ENCODE measurements at regions not wholly inside any gene's neighbourhood (a gene's known extent, or its start where the extent isn't known, plus 50 kb on each side); places are given as distances from the start of the nearest gene placed in this dataset. TPM values are rescaled to one million over a fixed set of nuclear protein-coding genes. Genes with fewer than 3 reads are reported as not detected.

DNA sequence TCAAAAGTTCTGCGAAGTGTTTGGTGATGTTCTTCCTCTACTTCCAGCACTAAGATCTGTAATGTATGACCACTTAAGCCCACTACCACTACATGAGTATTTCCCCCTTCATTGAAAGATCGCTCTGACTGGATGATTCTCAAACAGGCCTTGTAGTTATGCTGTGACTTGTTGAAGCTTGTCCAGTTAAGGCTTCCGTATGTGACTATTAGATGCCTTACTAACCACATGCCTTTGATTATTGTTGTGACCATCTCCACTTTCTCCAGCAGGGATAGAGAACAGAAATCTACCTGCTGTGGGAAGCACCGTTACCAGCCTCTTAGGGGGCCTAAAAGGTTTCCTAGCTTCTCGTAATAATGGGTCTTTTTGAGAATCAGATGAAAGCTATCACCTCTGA, 81.1 kb downstream of the NOC3L start:
- no peak for ATAC-seq (ENCODE audit: low read depth)
- CTCF ChIA-PET: interaction anchor here (0.6 to 4.9 kb wide), 5 partner anchors 9 to 174 kb away, joined by 3 to 34 read pairs (median 3); no protein-coding TSS in a partner anchor
- POLR2A ChIA-PET: no interaction called here
- no peak overlapping the region for H3K4me3 Mint-ChIP-seq
- no peak overlapping the region for H3K4me2 ChIP-seq (replicated peaks; ENCODE audit: low read depth, low read length, poor library complexity, severe bottlenecking)
- intact Hi-C loops (cut with micrococcal nuclease): no loop called here
- H3K79me2 ChIP-seq (ENCODE audit: control insufficient read depth, insufficient read depth, low read length): no peaks in the 10 kb centered on the region
- H3K27ac Mint-ChIP-seq: no peak overlapping the region
- no peak overlapping the region for H3K4me3 ChIP-seq (ENCODE audit: control extremely low read depth in 1 of 5, extremely low read depth in 1 of 5, insufficient read depth in 1 of 5, low read depth in 2 of 5, low read length in 4 of 5)
- no peak for DNase-seq
- H3K27me3 ChIP-seq (replicated peaks in 1 of 4; ENCODE audit: control extremely low read depth in 1 of 4, control insufficient read depth in 3 of 4, insufficient read depth in 4 of 4, low read length in 3 of 4): peaks cover 0 to 9% (median 3%) of the 10 kb centered on the region in 4 experiments
- TF ChIP-seq CTCF (IDR thresholded peaks at IDR 0.05): no peak
- TF ChIP-seq EZH2 (IDR thresholded peaks at IDR 0.05; ENCODE audit: borderline replicate concordance, insufficient read depth, low read depth, low read length, poor library complexity, severe bottlenecking): no peak
- WGBS (ENCODE audit: insufficient coverage): 79% methylated on average over 2 of the region's 5 CpGs
- H3K27me3 Mint-ChIP-seq: peaks cover 31% of the 10 kb centered on the region
- no peaks in the 10 kb centered on the region for H3K9me3 Mint-ChIP-seq (ENCODE audit: insufficient read depth)
- no peaks in the 10 kb centered on the region for H3K36me3 ChIP-seq (replicated peaks in 1 of 2; ENCODE audit: control extremely low read depth in 1 of 2, control insufficient read depth in 1 of 2, extremely low read depth in 1 of 2, insufficient read depth in 2 of 2, low read length in 1 of 2)
- H3K27ac ChIP-seq (ENCODE audit: low read length in 2 of 2): no peak overlapping the region
- peaks cover 6% of the 10 kb centered on the region for H3K4me1 Mint-ChIP-seq
- H3K9me3 ChIP-seq (ENCODE audit: control extremely low read depth in 1 of 3, control insufficient read depth in 2 of 3, insufficient read depth in 1 of 3, low read length in 2 of 3): no peaks in the 10 kb centered on the region
- no peaks in the 10 kb centered on the region for H3K4me1 ChIP-seq (ENCODE audit: control insufficient read depth in 2 of 2, insufficient read depth in 2 of 2, low read length in 2 of 2)
- H4K20me1 ChIP-seq (ENCODE audit: control insufficient read depth, insufficient read depth, low read length, poor library complexity, severe bottlenecking): no peaks in the 10 kb centered on the region
- H2AFZ ChIP-seq (ENCODE audit: insufficient read depth, low read depth, low read length, poor library complexity, severe bottlenecking): no peak overlapping the region
- H3K9ac ChIP-seq (ENCODE audit: low read length): no peak overlapping the region

DNA sequence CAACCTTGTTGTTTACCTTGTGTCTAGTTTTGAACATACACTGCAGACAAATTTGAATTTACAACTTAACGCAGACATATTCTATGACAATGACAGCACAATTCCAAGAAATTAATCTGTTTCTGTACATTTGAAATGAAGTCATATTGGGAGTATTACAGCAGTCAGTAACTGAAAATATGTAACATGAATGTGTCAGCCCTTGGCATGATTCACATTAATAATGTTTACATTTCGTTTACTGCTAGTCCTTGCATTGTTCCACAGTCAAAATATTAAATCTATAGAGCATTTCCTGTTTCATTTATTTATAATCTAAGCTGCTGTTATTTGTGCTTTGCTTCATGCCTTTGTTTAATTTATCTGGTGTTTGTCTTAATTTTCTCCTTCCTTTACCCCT, 80.4 kb downstream of the NOC3L start:
- H3K27me3 Mint-ChIP-seq: peaks cover 31% of the 10 kb centered on the region
- TF ChIP-seq EZH2 (IDR thresholded peaks at IDR 0.05; ENCODE audit: borderline replicate concordance, insufficient read depth, low read depth, low read length, poor library complexity, severe bottlenecking) (no peak), CTCF (IDR thresholded peaks at IDR 0.05) (no peak)
- intact Hi-C loops (cut with micrococcal nuclease): no loop called here
- ATAC-seq (ENCODE audit: low read depth) (no peak), DNase-seq (no peak)
- no peak overlapping the region for H3K27ac ChIP-seq (ENCODE audit: low read length in 2 of 2)
- ChIA-PET CTCF (interaction anchor here (1.0 to 4.9 kb wide), 4 partner anchors 8 to 161 kb away, joined by 3 to 34 read pairs (median 3); no protein-coding TSS in a partner anchor), POLR2A (no interaction called here)
- peaks cover 6% of the 10 kb centered on the region for H3K4me1 Mint-ChIP-seq
- H3K9me3 Mint-ChIP-seq (ENCODE audit: insufficient read depth): no peaks in the 10 kb centered on the region
- no peak overlapping the region for H3K9ac ChIP-seq (ENCODE audit: low read length)
- H3K4me3 Mint-ChIP-seq: no peak overlapping the region
- no peak overlapping the region for H3K4me2 ChIP-seq (replicated peaks; ENCODE audit: low read depth, low read length, poor library complexity, severe bottlenecking)
- H3K9me3 ChIP-seq (ENCODE audit: control extremely low read depth in 1 of 3, control insufficient read depth in 2 of 3, insufficient read depth in 1 of 3, low read length in 2 of 3): no peaks in the 10 kb centered on the region
- no peaks in the 10 kb centered on the region for H3K36me3 ChIP-seq (replicated peaks in 1 of 2; ENCODE audit: control extremely low read depth in 1 of 2, control insufficient read depth in 1 of 2, extremely low read depth in 1 of 2, insufficient read depth in 2 of 2, low read length in 1 of 2)
- no peak overlapping the region for H3K4me3 ChIP-seq (ENCODE audit: control extremely low read depth in 1 of 5, extremely low read depth in 1 of 5, insufficient read depth in 1 of 5, low read depth in 2 of 5, low read length in 4 of 5)
- H3K4me1 ChIP-seq (ENCODE audit: control insufficient read depth in 2 of 2, insufficient read depth in 2 of 2, low read length in 2 of 2): no peaks in the 10 kb centered on the region
- H3K27me3 ChIP-seq (replicated peaks in 1 of 4; ENCODE audit: control extremely low read depth in 1 of 4, control insufficient read depth in 3 of 4, insufficient read depth in 4 of 4, low read length in 3 of 4): peaks cover 0 to 9% (median 3%) of the 10 kb centered on the region in 4 experiments
- H3K79me2 ChIP-seq (ENCODE audit: control insufficient read depth, insufficient read depth, low read length): no peaks in the 10 kb centered on the region
- no peaks in the 10 kb centered on the region for H4K20me1 ChIP-seq (ENCODE audit: control insufficient read depth, insufficient read depth, low read length, poor library complexity, severe bottlenecking)
- no peak overlapping the region for H3K27ac Mint-ChIP-seq
- WGBS (ENCODE audit: insufficient coverage): no CpG with 5 or more reads among the region's 2 CpGs
- H2AFZ ChIP-seq (ENCODE audit: insufficient read depth, low read depth, low read length, poor library complexity, severe bottlenecking): no peak overlapping the region

Small RNA genes lying in the stretch of these regions (small RNA-seq; reads per million reads assigned to genes)
- gene RNU6-657P (ENCODE audit: insufficient read length, low read depth, low replicate concordance): not detected
